ENCODE measurements at regions not wholly inside any gene's neighbourhood (a gene's known extent, or its start where the extent isn't known, plus 50 kb on each side); places are given as distances from the start of the nearest gene placed in this dataset.

- Histone ChIP-seq H3K9ac (ENCODE audit: insufficient read depth in 1 of 2, low read depth in 2 of 2, low read length in 2 of 2) (no peak overlapping the region), H3K27ac (ENCODE audit: extremely low read depth, low read depth, low read length) (no peak overlapping the region), H3K4me1 (replicated peaks in 1 of 2; ENCODE audit: control insufficient read depth in 2 of 2, insufficient read depth in 2 of 2, low read length in 2 of 2) (no peaks in the 10 kb centered on the region), H3K9me3 (replicated peaks; ENCODE audit: control insufficient read depth, insufficient read depth, low read depth, low read length) (no peaks in the 10 kb centered on the region), H3K9me1 (ENCODE audit: control insufficient read depth, insufficient read depth, low read length) (no peaks in the 10 kb centered on the region), H4K20me1 (replicated peaks; ENCODE audit: control insufficient read depth, insufficient read depth, low read length) (no peaks in the 10 kb centered on the region), H3K4me3 (no peak overlapping the region), H2AFZ (ENCODE audit: low read depth, low read length) (no peak overlapping the region), H3K27me3 (ENCODE audit: control insufficient read depth in 2 of 2, insufficient read depth in 2 of 2, low read length in 2 of 2) (no peaks in the 10 kb centered on the region), H3K4me2 (ENCODE audit: insufficient read depth, low read length) (no peak overlapping the region), H3K79me2 (ENCODE audit: control insufficient read depth, insufficient read depth, low read length) (no peaks in the 10 kb centered on the region), H3K36me3 (ENCODE audit: control insufficient read depth, insufficient read depth, low read length) (no peaks in the 10 kb centered on the region)
- 0% methylated on average over 1 of the region's 1 CpG for WGBS (ENCODE audit: insufficient coverage, low coverage, missing lambda C conversion rate)
- POLR2A ChIA-PET = no interaction called here
- TF ChIP-seq LARP7 (IDR thresholded peaks at IDR 0.05) (no peak), SRSF9 (IDR thresholded peaks at IDR 0.05; ENCODE audit: borderline replicate concordance, low read depth, low read length) (no peak), CREM (IDR thresholded peaks at IDR 0.05; ENCODE audit: low read depth) (no peak), SNRNP70 (optimal IDR thresholded peaks at IDR 0.05; ENCODE audit: low read depth, low read length) (no peak), ZNF76 (CRISPR knock-in tag; IDR thresholded peaks at IDR 0.05; ENCODE audit: borderline replicate concordance) (no peak), ZNF263 (CRISPR knock-in tag; IDR thresholded peaks at IDR 0.05; ENCODE audit: borderline replicate concordance) (no peak), ARNT (IDR thresholded peaks at IDR 0.05) (no peak), CBFB (CRISPR knock-in tag; IDR thresholded peaks at IDR 0.05) (no peak), ZNF41 (CRISPR knock-in tag; conservative IDR thresholded peaks at IDR 0.05) (no peak), CXXC5 (CRISPR knock-in tag; IDR thresholded peaks at IDR 0.05) (no peak), ZBTB5 (IDR thresholded peaks at IDR 0.05) (no peak), ZKSCAN1 (IDR thresholded peaks at IDR 0.05; ENCODE audit: low read depth, low read length) (no peak), SAFB (IDR thresholded peaks at IDR 0.05; ENCODE audit: borderline replicate concordance, low read depth, low read length) (no peak)
- ATAC-seq (no peak), DNase-seq (ENCODE audit: extremely low read depth in 1 of 4, low spot score in 3 of 4) (no peak), FAIRE-seq (no peak)
- intact Hi-C loops (cut with micrococcal nuclease) (no loop called here), in situ Hi-C loops (cut with MboI) (no loop called here)
- CTCF ChIA-PET (ENCODE audit: low intra/inter-chr PET ratio) = no interaction called here
- BruUV-seq (replicated peaks) = no TSS peak
These were observed 618.1 kb upstream of the GRIA3 start for GRCh38 chrX:122565952-122566351.

Data from K562 (cell line).